B cell (primary cell): ENCODE measurements at regions not wholly inside any gene's neighbourhood (a gene's known extent, or its start where the extent isn't known, plus 50 kb on each side); places are given as distances from the start of the nearest gene placed in this dataset.

ENCODE experiments used
- ATAC-seq: fragments of 200-7000 bp; cut with Tn5 transposase; one replicate; pipeline ENCODE4 v1.10.0; 2021; ENCODE audit warnings: low read depth, mild to moderate bottlenecking, moderate number of reproducible peaks, moderate library complexity
- CTCF ChIA-PET: fragments of 350-600 bp; sonication (Branson Sonifier 250); formaldehyde crosslinking; loops from one replicate; lab custom pipeline; 2021; ENCODE audit warnings: antibody characterized with exemption, inconsistent platforms; lab: Charles Lee
- POLR2A ChIA-PET: fragments of 350-600 bp; sonication (Branson Sonifier 250); formaldehyde crosslinking; loops from one replicate; lab custom pipeline; 2021; ENCODE audit warnings: antibody characterized with exemption; lab: Charles Lee
- DNase-seq: peaks from one replicate; pipeline ENCODE4 v3.0.0; 2013
- H2AFZ ChIP-seq: 2 replicates; pipeline ENCODE4 v1.6.1; 2012; ENCODE audit warnings: mild to moderate bottlenecking, low read depth, low read length; ENCODE audit not compliant: insufficient read depth, poor library complexity, severe bottlenecking
- H3K27ac ChIP-seq, 2 donors: 1 replicate in 1 of 2; 2 replicates in 1 of 2; pipeline ENCODE4 v1.5.1; 2012 to 2013; ENCODE audit warnings: low read length in 2 of 2, mild to moderate bottlenecking in 2 of 2, moderate library complexity in 1 of 2
- H3K27me3 ChIP-seq, 4 experiments: fragments of 200-600 bp in 1 of 4; sonication (generic) in 1 of 4; replicated peaks in 1 of 4; 1 replicate in 2 of 4; 2 replicates in 2 of 4; pipeline versions ENCODE4 v1.6.1 to v1.7.0; 2013 to 2016; ENCODE audit warnings: low read length in 3 of 4, mild to moderate bottlenecking in 2 of 4, mixed read lengths in 1 of 4, moderate library complexity in 1 of 4; ENCODE audit not compliant: insufficient read depth in 4 of 4, control insufficient read depth in 3 of 4; ENCODE audit errors: control extremely low read depth in 1 of 4
- H3K36me3 ChIP-seq, 2 experiments: replicated peaks in 1 of 2; 1 replicate in 1 of 2; 2 replicates in 1 of 2; pipeline versions ENCODE4 v1.6.1 to v1.7.1; 2013; ENCODE audit warnings: low read length in 1 of 2; ENCODE audit not compliant: insufficient read depth in 2 of 2, control insufficient read depth in 1 of 2; ENCODE audit errors: control extremely low read depth in 1 of 2, extremely low read depth in 1 of 2
- H3K4me1 ChIP-seq, 2 donors: fragments of 200-600 bp in 1 of 2; sonication (generic) in 1 of 2; 1 replicate in 1 of 2; 2 replicates in 1 of 2; pipeline versions ENCODE4 v1.5.1 to v1.6.1; 2013 to 2017; ENCODE audit warnings: low read length in 2 of 2; ENCODE audit not compliant: control insufficient read depth in 2 of 2, insufficient read depth in 2 of 2
- H3K4me2 ChIP-seq: replicated peaks from 2 replicates; pipeline ENCODE3; 2012; ENCODE audit warnings: mild to moderate bottlenecking, low read depth, low read length; ENCODE audit not compliant: poor library complexity, severe bottlenecking
- H3K4me3 ChIP-seq, 5 experiments: fragments of 200-600 bp in 1 of 5; sonication (generic) in 1 of 5; 1 replicate in 3 of 5; 2 replicates in 2 of 5; pipeline versions ENCODE4 v1.5.1 to v1.7.0; 2011 to 2016; ENCODE audit warnings: low read length in 4 of 5, mild to moderate bottlenecking in 4 of 5, low read depth in 2 of 5, control low read depth in 1 of 5, moderate library complexity in 1 of 5; ENCODE audit not compliant: insufficient read depth in 1 of 5; ENCODE audit errors: control extremely low read depth in 1 of 5, extremely low read depth in 1 of 5
- H3K79me2 ChIP-seq: fragments of 200-600 bp; sonication (generic); one replicate; pipeline ENCODE4 v1.6.0; 2016; ENCODE audit warnings: low read length; ENCODE audit not compliant: control insufficient read depth, insufficient read depth
- H3K9ac ChIP-seq: fragments of 200-600 bp; sonication (generic); 2 replicates; pipeline ENCODE4 v1.6.1; 2017; ENCODE audit warnings: mild to moderate bottlenecking, low read length, moderate library complexity
- H3K9me3 ChIP-seq, 3 donors: one replicate each; pipeline versions ENCODE4 v1.6.1 to v1.7.1; 2013; ENCODE audit warnings: low read length in 2 of 3; ENCODE audit not compliant: control insufficient read depth in 2 of 3, insufficient read depth in 1 of 3; ENCODE audit errors: control extremely low read depth in 1 of 3
- H4K20me1 ChIP-seq: 2 replicates; pipeline ENCODE4 v1.6.0; 2012; ENCODE audit warnings: mild to moderate bottlenecking, low read length; ENCODE audit not compliant: insufficient read depth, control insufficient read depth, poor library complexity, severe bottlenecking
- H3K27ac Mint-ChIP-seq: one replicate; pipeline ENCODE4 v1.8.0; 2021; ENCODE audit warnings: mixed read lengths
- H3K27me3 Mint-ChIP-seq: one replicate; pipeline ENCODE4 v1.8.0; 2021; ENCODE audit warnings: mixed read lengths
- H3K4me1 Mint-ChIP-seq: one replicate; pipeline ENCODE4 v1.8.0; 2021; ENCODE audit warnings: mixed read lengths
- H3K4me3 Mint-ChIP-seq: one replicate; pipeline ENCODE4 v1.8.0; 2021; ENCODE audit warnings: mixed read lengths
- H3K9me3 Mint-ChIP-seq: one replicate; pipeline ENCODE4 v1.8.0; 2022; ENCODE audit warnings: mixed read lengths; ENCODE audit not compliant: insufficient read depth
- EZH2 ChIP-seq: IDR thresholded peaks from 2 replicates; pipeline ENCODE4 v1.6.1; 2012; ENCODE audit warnings: borderline replicate concordance, low read depth, mild to moderate bottlenecking, moderate library complexity, low read length; ENCODE audit not compliant: insufficient read depth, poor library complexity, severe bottlenecking
- WGBS: methylation state at CpG from one replicate; pipeline ENCODE4 v1.1.5; 2013; ENCODE audit warnings: missing lambda C conversion rate; ENCODE audit not compliant: insufficient coverage; 5-methylcytosine and 5-hydroxymethylcytosine counted together
- intact Hi-C: fragments of 100-400 bp; cut with micrococcal nuclease; formaldehyde crosslinking; loops from one replicate; pipeline ENCODE4 v1.10.0; 2022
- TF ChIP-seq, protein P1 (sequence below): fragments of 200-600 bp; IDR thresholded peaks from one replicate; pipeline ENCODE4 v1.8.0; 2022; ENCODE audit warnings: antibody characterized with exemption, mild to moderate bottlenecking

- no peaks in the 10 kb centered on the region for H3K27me3 ChIP-seq
- WGBS, result 95% methylated on average over 20 of the region's 20 CpGs
- H3K79me2 ChIP-seq, result peaks cover 78% of the 10 kb centered on the region
- Mint-ChIP-seq H3K4me1 (peaks cover 58% of the 10 kb centered on the region), H3K9me3 (no peaks in the 10 kb centered on the region), H3K4me3 (no peak overlapping the region), H3K27ac (no peak overlapping the region), H3K27me3 (no peaks in the 10 kb centered on the region)
- H3K27ac ChIP-seq, result no peak overlapping the region
- peaks cover 0 to 15% of the 10 kb centered on the region in 2 experiments for H3K36me3 ChIP-seq
- no peak overlapping the region for H3K9ac ChIP-seq
- H3K4me2 ChIP-seq, result no peak overlapping the region
- H3K4me1 ChIP-seq, result peaks cover 26 to 50% of the 10 kb centered on the region in 2 donors
- ChIA-PET POLR2A (no interaction called here), CTCF (no interaction called here)
- intact Hi-C loops, result loop anchor here (10.0 kb wide), 1 partner anchor 63 kb away; no protein-coding TSS in a partner anchor
- peaks cover 90% of the 10 kb centered on the region for H4K20me1 ChIP-seq
- H3K9me3 ChIP-seq, result no peaks in the 10 kb centered on the region
- DNase-seq (no peak), ATAC-seq (no peak)
- no peak overlapping the region for H3K4me3 ChIP-seq
- no peak for TF ChIP-seq EZH2
- TF ChIP-seq, protein P1, sequence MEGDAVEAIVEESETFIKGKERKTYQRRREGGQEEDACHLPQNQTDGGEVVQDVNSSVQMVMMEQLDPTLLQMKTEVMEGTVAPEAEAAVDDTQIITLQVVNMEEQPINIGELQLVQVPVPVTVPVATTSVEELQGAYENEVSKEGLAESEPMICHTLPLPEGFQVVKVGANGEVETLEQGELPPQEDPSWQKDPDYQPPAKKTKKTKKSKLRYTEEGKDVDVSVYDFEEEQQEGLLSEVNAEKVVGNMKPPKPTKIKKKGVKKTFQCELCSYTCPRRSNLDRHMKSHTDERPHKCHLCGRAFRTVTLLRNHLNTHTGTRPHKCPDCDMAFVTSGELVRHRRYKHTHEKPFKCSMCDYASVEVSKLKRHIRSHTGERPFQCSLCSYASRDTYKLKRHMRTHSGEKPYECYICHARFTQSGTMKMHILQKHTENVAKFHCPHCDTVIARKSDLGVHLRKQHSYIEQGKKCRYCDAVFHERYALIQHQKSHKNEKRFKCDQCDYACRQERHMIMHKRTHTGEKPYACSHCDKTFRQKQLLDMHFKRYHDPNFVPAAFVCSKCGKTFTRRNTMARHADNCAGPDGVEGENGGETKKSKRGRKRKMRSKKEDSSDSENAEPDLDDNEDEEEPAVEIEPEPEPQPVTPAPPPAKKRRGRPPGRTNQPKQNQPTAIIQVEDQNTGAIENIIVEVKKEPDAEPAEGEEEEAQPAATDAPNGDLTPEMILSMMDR, result no peak
- no peak overlapping the region for H2AFZ ChIP-seq
Observed at GRCh38 chr12:124491856-124492420, 75.5 kb downstream of the NCOR2 start.

DNA sequence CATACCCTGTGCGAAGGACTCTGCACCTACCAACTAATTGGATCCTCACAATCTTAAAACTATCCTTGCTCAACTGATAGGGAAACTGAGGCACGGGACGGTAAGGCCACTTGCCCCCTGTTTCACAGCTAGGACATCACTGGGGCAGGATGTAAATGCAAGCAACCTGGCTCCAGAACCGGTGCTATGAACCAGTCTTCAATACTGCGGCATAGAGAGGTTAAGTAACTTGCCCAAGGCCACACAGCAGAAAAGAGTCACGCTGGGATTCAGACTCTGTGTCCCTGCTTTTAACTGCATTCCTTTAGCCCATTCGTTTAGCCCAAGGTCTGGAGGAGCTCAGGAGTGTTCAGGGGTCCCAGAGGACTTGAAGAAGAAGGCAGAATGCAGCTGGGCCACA lies 76.1 kb downstream of the NCOR2 start:
- peaks cover 75% of the 10 kb centered on the region for H3K79me2 ChIP-seq
- no peaks in the 10 kb centered on the region for H3K27me3 Mint-ChIP-seq
- no peaks in the 10 kb centered on the region for H3K9me3 ChIP-seq
- no peak overlapping the region for H3K27ac Mint-ChIP-seq
- peaks cover 0 to 15% of the 10 kb centered on the region in 2 experiments for H3K36me3 ChIP-seq
- no peak for ATAC-seq
- no peak overlapping the region for H2AFZ ChIP-seq
- H3K9me3 Mint-ChIP-seq, result no peaks in the 10 kb centered on the region
- TF ChIP-seq EZH2, result no peak
- TF ChIP-seq, protein P1, result no peak
- 97% methylated on average over 7 of the region's 7 CpGs for WGBS
- no peak overlapping the region for H3K27ac ChIP-seq
- no peaks in the 10 kb centered on the region for H3K27me3 ChIP-seq
- DNase-seq, result no peak
- POLR2A ChIA-PET, result no interaction called here
- no peak overlapping the region for H3K4me2 ChIP-seq
- H3K4me1 ChIP-seq, result peaks cover 26 to 46% of the 10 kb centered on the region in 2 donors
- no peak overlapping the region for H3K9ac ChIP-seq
- H4K20me1 ChIP-seq, result peaks cover 87% of the 10 kb centered on the region
- H3K4me1 Mint-ChIP-seq, result peaks cover 56% of the 10 kb centered on the region
- CTCF ChIA-PET, result no interaction called here
- intact Hi-C loops, result loop anchor here (10.0 kb wide), 1 partner anchor 63 kb away; no protein-coding TSS in a partner anchor
- H3K4me3 ChIP-seq, result no peak overlapping the region
- H3K4me3 Mint-ChIP-seq, result no peak overlapping the region
